CD8-positive, alpha-beta memory T cell (primary cell): ENCODE measurements at regions not wholly inside any gene's neighbourhood (a gene's known extent, or its start where the extent isn't known, plus 50 kb on each side); places are given as distances from the start of the nearest gene placed in this dataset.

Source experiments
- CTCF ChIA-PET: fragments of 350-600 bp; sonication (Branson Sonifier 250); formaldehyde crosslinking; loops from one replicate; lab custom pipeline; 2021; ENCODE audit warnings: antibody characterized with exemption; lab: Charles Lee
- POLR2A ChIA-PET: fragments of 350-600 bp; sonication (Branson Sonifier 250); formaldehyde crosslinking; loops from one replicate; lab custom pipeline; 2021; ENCODE audit warnings: antibody characterized with exemption; lab: Charles Lee
- DNase-seq, 5 donors: peaks; one replicate each; pipeline versions ENCODE4 v3.0.0 to v3.0.0-alpha.2; 2020 to 2022; ENCODE audit warnings: mixed read lengths in 1 of 5
- H3K27ac ChIP-seq: one replicate; pipeline ENCODE4 v1.7.0; 2013; ENCODE audit warnings: low read depth, mild to moderate bottlenecking, low read length, moderate library complexity
- H3K27me3 ChIP-seq: 2 replicates; pipeline ENCODE4 v1.7.0; 2013; ENCODE audit warnings: low read length, mild to moderate bottlenecking; ENCODE audit not compliant: insufficient read depth, poor library complexity, severe bottlenecking
- H3K36me3 ChIP-seq: 2 replicates; pipeline ENCODE4 v1.7.0; 2013; ENCODE audit warnings: mild to moderate bottlenecking, low read length, moderate library complexity; ENCODE audit not compliant: insufficient read depth
- H3K4me1 ChIP-seq: 2 replicates; pipeline ENCODE4 v1.7.0; 2013; ENCODE audit warnings: mild to moderate bottlenecking, low read length, moderate library complexity; ENCODE audit not compliant: insufficient read depth
- H3K4me3 ChIP-seq: 2 replicates; pipeline ENCODE4 v1.7.0; 2013; ENCODE audit warnings: mild to moderate bottlenecking, low read length
- H3K9me3 ChIP-seq: 2 replicates; pipeline ENCODE4 v1.7.0; 2013; ENCODE audit warnings: mild to moderate bottlenecking, low read length
- H3K27ac Mint-ChIP-seq, 8 donors: one replicate each; pipeline ENCODE4 v1.8.0; 2020 to 2021; ENCODE audit warnings: mixed read lengths in 8 of 8, mild to moderate bottlenecking in 6 of 8, inconsistent platforms in 3 of 8, moderate library complexity in 3 of 8
- H3K27me3 Mint-ChIP-seq, 2 donors: one replicate each; pipeline ENCODE4 v1.8.0; 2020 to 2021; ENCODE audit warnings: mixed read lengths in 2 of 2, mild to moderate bottlenecking in 1 of 2, moderate library complexity in 1 of 2
- H3K36me3 Mint-ChIP-seq, 3 donors: one replicate each; pipeline ENCODE4 v1.8.0; 2020 to 2021; ENCODE audit warnings: mixed read lengths in 3 of 3, inconsistent platforms in 1 of 3, mild to moderate bottlenecking in 1 of 3
- H3K4me1 Mint-ChIP-seq, 3 donors: one replicate each; pipeline ENCODE4 v1.8.0; 2020 to 2021; ENCODE audit warnings: mixed read lengths in 3 of 3, inconsistent platforms in 1 of 3, mild to moderate bottlenecking in 1 of 3
- H3K4me3 Mint-ChIP-seq, 7 donors: one replicate each; pipeline ENCODE4 v1.8.0; 2020 to 2021; ENCODE audit warnings: mixed read lengths in 7 of 7, mild to moderate bottlenecking in 6 of 7, moderate library complexity in 4 of 7, inconsistent platforms in 2 of 7
- H3K9me3 Mint-ChIP-seq, 5 donors: one replicate each; pipeline ENCODE4 v1.8.0; 2020 to 2022; ENCODE audit warnings: mixed read lengths in 5 of 5, mild to moderate bottlenecking in 3 of 5, moderate library complexity in 2 of 5, inconsistent platforms in 1 of 5

- Histone ChIP-seq H3K36me3 (no peaks in the 10 kb centered on the region), H3K9me3 (no peaks in the 10 kb centered on the region), H3K27me3 (no peaks in the 10 kb centered on the region), H3K4me1 (no peaks in the 10 kb centered on the region), H3K4me3 (no peak overlapping the region), H3K27ac (no peak overlapping the region)
- peaks cover 0 to 30% (median 14%) of the 10 kb centered on the region in 5 donors for H3K9me3 Mint-ChIP-seq
- POLR2A ChIA-PET = no interaction called here
- H3K27ac Mint-ChIP-seq = no peak overlapping the region
- peaks cover 0 to 8% (median 0%) of the 10 kb centered on the region in 3 donors for H3K36me3 Mint-ChIP-seq
- no peaks in the 10 kb centered on the region for H3K27me3 Mint-ChIP-seq
- CTCF ChIA-PET = no interaction called here
- no peak overlapping the region for H3K4me3 Mint-ChIP-seq
- H3K4me1 Mint-ChIP-seq = no peaks in the 10 kb centered on the region
- no peak for DNase-seq
Measured at GRCh38 chr3:68403741-68404140, 528.6 kb downstream of the TAFA4 start.

GRCh38 chr3:68402235-68402918 is 530.0 kb downstream of the TAFA4 start:
- Mint-ChIP-seq H3K27ac (no peak overlapping the region), H3K9me3 (peaks cover 5 to 30% (median 19%) of the 10 kb centered on the region in 5 donors), H3K27me3 (no peaks in the 10 kb centered on the region), H3K36me3 (peaks cover 0 to 8% (median 0%) of the 10 kb centered on the region in 3 donors), H3K4me1 (no peaks in the 10 kb centered on the region), H3K4me3 (no peak overlapping the region)
- CTCF ChIA-PET = no interaction called here
- Histone ChIP-seq H3K27me3 (no peaks in the 10 kb centered on the region), H3K9me3 (no peaks in the 10 kb centered on the region), H3K27ac (no peak overlapping the region), H3K36me3 (no peaks in the 10 kb centered on the region), H3K4me3 (no peak overlapping the region), H3K4me1 (no peaks in the 10 kb centered on the region)
- DNase-seq = no peak
- POLR2A ChIA-PET = no interaction called here

DNA sequence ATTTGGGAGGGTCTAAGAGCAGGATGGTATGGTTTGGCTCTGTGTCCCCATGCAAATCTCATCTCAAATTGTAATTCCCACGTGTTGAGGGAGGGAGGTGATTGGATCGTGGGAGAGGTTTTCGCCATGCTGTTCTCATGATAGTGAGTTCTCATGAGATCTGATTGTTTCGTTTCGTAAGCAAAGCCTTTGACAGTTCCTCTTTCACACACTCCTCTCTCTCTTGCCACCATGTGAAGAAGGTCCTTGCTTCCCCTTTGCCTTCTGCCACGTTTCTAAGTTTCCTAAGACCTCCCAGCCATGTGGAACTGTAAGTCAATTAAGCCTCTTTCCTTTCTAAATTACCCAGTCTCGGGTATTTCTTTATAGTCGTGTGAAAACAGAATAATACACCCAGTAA is 553.7 kb downstream of the TAFA4 start:
- no peaks in the 10 kb centered on the region for H3K27me3 ChIP-seq
- H3K4me3 Mint-ChIP-seq = peak overlapping the region in 1 of 7 donors; percentile 21
- no peak for DNase-seq

GRCh38 chr3:68373727-68374126 is 558.6 kb downstream of the TAFA4 start:
- POLR2A ChIA-PET = no interaction called here
- Histone ChIP-seq H3K27me3 (no peaks in the 10 kb centered on the region), H3K4me1 (no peaks in the 10 kb centered on the region), H3K4me3 (no peak overlapping the region), H3K27ac (no peak overlapping the region), H3K36me3 (no peaks in the 10 kb centered on the region), H3K9me3 (no peaks in the 10 kb centered on the region)
- Mint-ChIP-seq H3K4me3 (no peak overlapping the region), H3K9me3 (peaks cover under 1 to 36% (median 19%) of the 10 kb centered on the region in 5 donors), H3K27me3 (peaks cover 0 to 2% of the 10 kb centered on the region in 2 donors), H3K4me1 (no peaks in the 10 kb centered on the region), H3K36me3 (peaks cover 0 to 22% (median 3%) of the 10 kb centered on the region in 3 donors), H3K27ac (no peak overlapping the region)
- CTCF ChIA-PET = no interaction called here
- no peak for DNase-seq

More for the DNA sequence above, 553.7 kb downstream of the TAFA4 start:
- Mint-ChIP-seq H3K27ac (no peak overlapping the region), H3K9me3 (peaks cover 15 to 69% (median 50%) of the 10 kb centered on the region in 5 donors), H3K4me1 (peaks cover 0 to 4% (median 3%) of the 10 kb centered on the region in 3 donors), H3K27me3 (peaks cover 0 to 2% of the 10 kb centered on the region in 2 donors), H3K36me3 (peaks cover 3 to 44% (median 7%) of the 10 kb centered on the region in 3 donors)
- ChIA-PET CTCF (no interaction called here), POLR2A (no interaction called here)
- Histone ChIP-seq H3K9me3 (no peaks in the 10 kb centered on the region), H3K4me3 (no peak overlapping the region), H3K4me1 (no peaks in the 10 kb centered on the region), H3K36me3 (no peaks in the 10 kb centered on the region), H3K27ac (no peak overlapping the region)

DNA sequence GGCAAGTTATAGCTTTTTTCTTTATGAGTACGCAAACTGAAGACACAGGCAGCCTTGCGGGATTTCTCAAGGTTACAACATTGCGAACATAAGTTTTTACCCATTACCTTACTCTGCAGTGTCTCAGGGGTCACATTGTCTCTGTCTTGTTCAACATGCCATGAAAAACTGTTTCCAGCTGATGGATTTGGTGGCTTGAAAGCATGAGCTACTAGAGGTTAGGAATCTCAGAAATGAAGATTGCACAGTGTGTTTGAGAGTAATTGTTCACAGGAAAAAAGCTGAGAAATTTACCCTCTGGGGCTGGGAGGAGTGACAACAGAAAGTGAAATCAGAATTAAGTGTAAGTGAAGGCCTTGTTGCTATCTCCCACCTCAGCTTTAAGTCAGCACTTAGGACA is 568.6 kb downstream of the TAFA4 start:
- no peaks in the 10 kb centered on the region for H3K27me3 Mint-ChIP-seq
- CTCF ChIA-PET = no interaction called here

GRCh38 chr3:68360492-68360891 is 571.9 kb downstream of the TAFA4 start:
- Mint-ChIP-seq H3K4me1 (no peaks in the 10 kb centered on the region), H3K27ac (no peak overlapping the region), H3K9me3 (peaks cover 0 to 9% (median 0%) of the 10 kb centered on the region in 5 donors), H3K36me3 (peaks cover 0 to 24% (median 1%) of the 10 kb centered on the region in 3 donors), H3K4me3 (no peak overlapping the region), H3K27me3 (peaks cover 0 to under 1% of the 10 kb centered on the region in 2 donors)
- no peaks in the 10 kb centered on the region for H3K9me3 ChIP-seq
- H3K4me3 ChIP-seq = no peak overlapping the region
- no peaks in the 10 kb centered on the region for H3K36me3 ChIP-seq
- ChIA-PET POLR2A (no interaction called here), CTCF (no interaction called here)
- no peaks in the 10 kb centered on the region for H3K4me1 ChIP-seq
- no peaks in the 10 kb centered on the region for H3K27me3 ChIP-seq
- no peak overlapping the region for H3K27ac ChIP-seq
- DNase-seq = no peak

More for the DNA sequence above, 568.6 kb downstream of the TAFA4 start:
- Mint-ChIP-seq H3K27ac (no peak overlapping the region), H3K4me3 (no peak overlapping the region), H3K4me1 (no peaks in the 10 kb centered on the region), H3K9me3 (peaks cover 0 to 13% (median 0%) of the 10 kb centered on the region in 5 donors), H3K36me3 (peaks cover 0 to 21% (median 1%) of the 10 kb centered on the region in 3 donors)
- H3K4me3 ChIP-seq = no peak overlapping the region
- H3K9me3 ChIP-seq = no peaks in the 10 kb centered on the region
- no peaks in the 10 kb centered on the region for H3K36me3 ChIP-seq
- no peak overlapping the region for H3K27ac ChIP-seq
- DNase-seq = no peak
- H3K27me3 ChIP-seq = no peaks in the 10 kb centered on the region
- H3K4me1 ChIP-seq = no peaks in the 10 kb centered on the region
- POLR2A ChIA-PET = no interaction called here

DNA sequence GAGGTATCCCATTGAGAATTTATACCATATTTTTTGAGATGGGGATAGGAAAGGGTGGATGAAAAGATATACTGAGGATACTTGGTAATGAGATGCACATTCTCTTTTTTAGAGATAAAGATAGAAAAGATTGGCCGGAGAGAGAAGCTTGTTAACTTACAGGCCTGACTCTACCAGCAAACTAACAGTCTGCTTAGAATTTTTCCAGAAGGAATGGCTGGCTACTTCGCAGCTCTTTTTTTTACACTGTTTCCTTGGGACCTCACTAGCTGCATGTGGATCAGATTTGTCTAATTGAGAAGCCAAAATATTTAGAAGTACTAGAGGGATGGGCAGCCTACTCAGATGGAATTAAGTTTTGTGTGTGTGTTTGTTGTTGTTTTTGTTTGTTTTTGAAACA is 586.6 kb downstream of the TAFA4 start:
- POLR2A ChIA-PET = no interaction called here

GRCh38 chr3:68342426-68342825 is 589.9 kb downstream of the TAFA4 start:
- H3K27me3 ChIP-seq = no peaks in the 10 kb centered on the region
- no peak overlapping the region for H3K27ac ChIP-seq
- Mint-ChIP-seq H3K4me3 (no peak overlapping the region), H3K27ac (no peak overlapping the region), H3K36me3 (peaks cover 0 to 10% (median 0%) of the 10 kb centered on the region in 3 donors), H3K9me3 (peaks cover 0 to 8% (median 0%) of the 10 kb centered on the region in 5 donors), H3K27me3 (no peaks in the 10 kb centered on the region), H3K4me1 (no peaks in the 10 kb centered on the region)
- POLR2A ChIA-PET = no interaction called here
- CTCF ChIA-PET = no interaction called here
- no peak overlapping the region for H3K4me3 ChIP-seq
- H3K4me1 ChIP-seq = no peaks in the 10 kb centered on the region
- no peaks in the 10 kb centered on the region for H3K36me3 ChIP-seq
- no peaks in the 10 kb centered on the region for H3K9me3 ChIP-seq
- DNase-seq = no peak

More for the DNA sequence above, 586.6 kb downstream of the TAFA4 start:
- Mint-ChIP-seq H3K36me3 (peaks cover 0 to 6% (median 0%) of the 10 kb centered on the region in 3 donors), H3K9me3 (peaks cover 0 to 5% (median 0%) of the 10 kb centered on the region in 5 donors), H3K27ac (no peak overlapping the region), H3K4me3 (no peak overlapping the region), H3K27me3 (no peaks in the 10 kb centered on the region), H3K4me1 (no peaks in the 10 kb centered on the region)
- Histone ChIP-seq H3K27ac (no peak overlapping the region), H3K36me3 (no peaks in the 10 kb centered on the region), H3K4me1 (no peaks in the 10 kb centered on the region), H3K4me3 (no peak overlapping the region), H3K9me3 (no peaks in the 10 kb centered on the region), H3K27me3 (no peaks in the 10 kb centered on the region)
- CTCF ChIA-PET = no interaction called here
- DNase-seq = no peak
